Left lobe of liver (tissue), 2 donors: ENCODE measurements at regions not wholly inside any gene's neighbourhood (a gene's known extent, or its start where the extent isn't known, plus 50 kb on each side); places are given as distances from the start of the nearest gene placed in this dataset.

Experiments
- ATAC-seq: fragments of 200-7000 bp; cut with Tn5 transposase; one replicate; pipeline ENCODE4 v1.9.1; 2020; ENCODE audit warnings: mild to moderate bottlenecking, moderate library complexity
- DNase-seq: peaks from one replicate; pipeline ENCODE4 v3.0.0-alpha.2; 2020; ENCODE audit warnings: low spot score
- donor health status: DM: no; HTN: no; CAD: no; lungs with moderate emphysema.
- donor health status: DM: no; HTN: yes; CAD: no.

GRCh38 chr4:74878323-74878722 is 54.6 kb upstream of the PARM1 start:
- DNase-seq (no peak), ATAC-seq (no peak)

DNA sequence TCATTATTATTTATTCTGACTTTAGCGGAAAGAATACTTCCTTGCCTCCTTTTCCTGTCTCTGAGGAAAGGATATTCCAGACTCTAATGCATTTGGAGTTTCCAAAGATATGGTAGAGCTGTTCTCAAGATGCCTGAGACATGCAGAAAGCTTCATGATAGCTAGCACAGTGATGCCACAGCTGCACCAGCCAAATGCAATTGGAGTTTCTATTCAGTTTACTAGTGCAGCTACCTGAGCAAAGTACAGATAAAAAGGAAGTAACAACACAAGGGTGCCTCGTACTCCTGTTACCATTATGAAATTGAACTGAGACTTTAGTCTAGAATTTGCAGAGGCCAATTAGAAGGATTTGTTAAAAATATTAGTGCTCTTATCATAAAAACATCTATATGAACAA is 57.5 kb upstream of the PARM1 start:
- ATAC-seq: no peak
- DNase-seq: no peak

GRCh38 chr4:74874753-74875367 is 58.1 kb upstream of the PARM1 start:
- DNase-seq: no peak
- peak; percentile 99 for ATAC-seq

DNA sequence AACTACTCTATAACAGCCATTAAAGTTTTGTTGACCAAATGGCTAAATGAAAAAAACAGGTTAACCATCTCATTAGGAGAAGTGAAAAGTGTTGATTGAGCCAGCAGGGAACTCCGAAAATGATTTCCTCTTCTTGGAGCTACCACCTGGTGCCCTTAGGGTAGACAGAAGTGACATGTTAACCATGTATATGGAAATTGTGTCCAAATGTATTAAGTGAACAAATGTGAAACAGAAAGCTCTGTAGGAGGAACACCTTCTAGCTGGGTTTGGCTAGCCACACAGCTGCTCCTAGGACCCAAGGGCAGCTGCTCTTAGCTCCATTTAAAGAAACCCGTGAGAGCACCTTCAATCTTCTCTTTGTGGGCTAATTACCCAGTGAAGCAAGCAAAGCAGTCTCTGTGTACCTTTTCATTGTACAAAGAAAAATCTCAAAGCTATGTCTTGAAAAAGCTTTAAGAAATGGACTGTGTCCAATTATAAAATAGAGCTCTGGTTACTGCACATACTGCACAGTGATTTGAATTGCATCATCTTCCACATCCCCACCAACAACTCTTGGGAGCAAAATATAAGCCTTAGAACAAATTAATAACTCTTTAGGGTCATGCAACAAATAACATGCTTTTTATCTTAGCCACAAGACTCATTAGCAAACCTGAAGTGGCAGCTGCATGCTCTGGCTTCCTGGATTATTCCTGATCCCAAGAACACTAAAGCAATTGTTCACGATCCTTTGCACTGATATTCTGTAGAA is 59.2 kb upstream of the PARM1 start:
- ATAC-seq: no peak

GRCh38 chr4:74858921-74859562 is 64.7 kb upstream of the BTC start:
- DNase-seq (no peak), ATAC-seq (no peak)

More for the DNA sequence above, 59.2 kb upstream of the PARM1 start:
- no peak for DNase-seq

- DNase-seq (no peak), ATAC-seq (no peak)
Observed at GRCh38 chr4:74855879-74856278, 61.6 kb upstream of the BTC start.

DNA sequence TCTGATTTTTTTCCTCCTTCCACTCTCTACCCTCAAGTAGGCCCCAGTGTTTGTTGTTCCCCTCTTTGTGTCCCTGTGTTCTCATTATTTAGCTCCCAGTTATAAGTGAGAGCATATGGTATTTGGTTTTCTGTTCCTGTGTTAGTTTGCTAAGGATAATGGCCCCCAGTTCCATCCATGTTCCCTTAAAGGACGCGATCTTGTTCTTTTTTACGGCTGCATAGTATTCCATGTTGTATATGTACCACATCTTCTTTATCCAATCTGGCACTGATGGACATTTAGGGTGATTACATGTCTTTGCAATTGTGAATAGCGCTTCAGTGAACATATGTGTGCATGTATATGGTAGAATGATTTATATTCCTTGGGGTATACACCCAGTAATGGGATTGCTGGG is 54.5 kb upstream of the BTC start:
- DNase-seq (no peak), ATAC-seq (no peak)

DNA sequence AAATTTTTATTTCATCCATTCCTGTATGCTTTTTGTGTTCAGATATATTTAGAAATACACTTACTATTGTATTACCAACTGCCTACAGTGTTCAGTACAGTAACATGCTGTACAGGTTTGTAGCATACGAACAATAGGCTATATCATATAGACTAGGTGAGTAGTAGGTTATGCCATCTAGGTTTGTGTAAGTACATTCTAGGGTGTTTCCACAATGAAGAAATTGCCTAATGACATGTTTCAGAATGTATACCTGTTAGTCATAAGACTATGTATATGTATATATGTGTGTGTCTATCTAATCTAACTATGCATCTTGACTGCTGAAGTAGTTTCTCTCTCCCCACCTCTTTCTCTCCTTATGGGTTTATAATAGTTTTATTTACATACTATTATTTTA is 51.5 kb upstream of the BTC start:
- DNase-seq (no peak), ATAC-seq (no peak)
